HS-27A (cell line): ENCODE measurements at regions not wholly inside any gene's neighbourhood (a gene's known extent, or its start where the extent isn't known, plus 50 kb on each side); places are given as distances from the start of the nearest gene placed in this dataset.
A peak's percentile ranks its signal among the peaks of the same experiment; 100 is the strongest.

Experiments used
- DNase-seq: peaks from one replicate; pipeline ENCODE4 v3.0.0-alpha.2; 2012; ENCODE audit warnings: low read depth, missing footprints

DNA sequence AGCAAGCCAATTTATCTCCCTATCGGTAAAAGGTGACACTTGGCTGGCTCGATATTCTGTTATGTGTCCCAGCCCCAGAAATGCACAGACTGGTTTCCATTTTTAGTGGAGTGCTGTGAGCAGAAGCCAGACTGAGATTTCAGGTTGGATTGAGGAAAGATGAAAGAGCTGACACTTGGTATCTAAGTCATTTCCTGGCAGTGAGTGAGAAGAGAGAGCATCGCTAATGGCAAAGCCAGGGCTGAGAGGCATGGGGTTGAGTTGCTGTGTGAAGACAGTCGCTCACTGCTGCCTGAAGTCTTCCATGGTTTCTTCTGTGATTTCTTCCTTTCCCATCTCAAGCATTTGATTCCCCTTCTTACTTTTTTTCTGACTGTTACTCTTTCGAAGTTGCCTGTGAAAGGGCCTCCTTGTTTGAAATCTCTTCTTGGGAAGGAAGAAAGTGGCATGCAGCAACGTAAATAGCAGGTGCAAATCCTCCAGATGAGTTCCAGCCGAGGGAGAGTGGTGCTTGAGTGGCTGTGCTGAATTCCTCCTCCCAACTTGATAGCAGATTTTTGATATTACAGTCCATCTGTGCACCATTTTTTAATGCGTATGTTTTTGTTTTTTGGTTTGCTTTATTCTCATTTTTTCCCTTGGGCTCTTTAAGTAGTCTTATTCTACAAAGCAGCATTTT, 109.2 kb upstream of the LIMCH1 start:
- no peak for DNase-seq

DNA sequence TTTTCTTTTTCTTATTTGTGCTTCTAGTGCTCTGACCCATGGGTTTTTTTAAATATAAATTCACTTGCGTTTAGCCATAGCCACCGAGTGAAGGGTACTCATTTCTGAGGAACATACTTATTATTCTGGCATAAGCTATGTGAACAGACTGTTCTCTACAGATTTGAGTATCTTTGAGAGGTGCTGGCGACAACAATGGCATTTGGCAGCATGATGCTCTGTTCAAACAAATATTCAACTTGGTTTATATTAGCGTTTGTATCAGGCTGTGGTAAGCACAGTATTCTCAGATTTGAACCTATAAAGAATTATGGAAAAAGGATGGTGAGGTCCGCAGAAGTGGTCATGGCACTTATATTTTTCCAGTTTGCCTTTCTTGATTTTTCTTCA, 108.7 kb upstream of the LIMCH1 start:
- no peak for DNase-seq

DNA sequence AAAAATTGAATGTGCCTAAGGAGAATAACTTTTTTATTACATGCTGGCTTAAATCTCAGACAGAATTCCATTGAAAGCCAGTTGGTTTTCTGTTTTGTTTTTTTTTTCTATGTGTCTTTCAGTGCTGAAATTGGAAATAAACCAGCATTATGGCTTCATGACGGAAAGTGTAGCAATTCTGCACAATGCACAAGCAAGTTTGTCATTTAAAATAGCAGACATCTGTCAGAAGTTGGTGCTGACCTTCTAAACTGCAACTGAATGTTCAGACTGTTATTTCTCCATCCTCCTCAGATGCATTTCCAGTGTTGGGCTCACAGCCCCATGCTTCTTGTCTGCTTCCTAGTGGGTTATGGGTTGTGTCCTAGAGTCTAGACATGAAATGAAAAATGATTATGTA, 107.2 kb upstream of the LIMCH1 start:
- no peak for DNase-seq

DNA sequence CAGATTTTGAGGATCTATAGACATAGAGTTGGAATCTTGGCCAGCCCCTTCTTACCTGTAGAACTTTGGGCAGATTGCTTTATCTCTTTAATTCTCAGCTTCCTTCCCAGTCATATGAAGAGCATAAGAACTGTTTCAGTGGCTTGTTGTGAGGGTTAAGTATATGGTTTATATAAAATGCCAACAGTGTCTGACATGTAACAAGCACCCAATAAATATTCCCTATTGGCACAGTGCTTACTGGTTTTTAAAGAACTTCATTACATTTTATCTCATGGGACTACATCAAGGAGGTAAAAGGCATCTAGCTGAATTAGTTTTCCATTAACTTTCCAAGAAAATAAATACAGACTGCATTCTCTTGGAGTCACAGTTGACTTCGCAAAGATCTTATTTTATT, 106.7 kb upstream of the LIMCH1 start:
- no peak for DNase-seq

DNA sequence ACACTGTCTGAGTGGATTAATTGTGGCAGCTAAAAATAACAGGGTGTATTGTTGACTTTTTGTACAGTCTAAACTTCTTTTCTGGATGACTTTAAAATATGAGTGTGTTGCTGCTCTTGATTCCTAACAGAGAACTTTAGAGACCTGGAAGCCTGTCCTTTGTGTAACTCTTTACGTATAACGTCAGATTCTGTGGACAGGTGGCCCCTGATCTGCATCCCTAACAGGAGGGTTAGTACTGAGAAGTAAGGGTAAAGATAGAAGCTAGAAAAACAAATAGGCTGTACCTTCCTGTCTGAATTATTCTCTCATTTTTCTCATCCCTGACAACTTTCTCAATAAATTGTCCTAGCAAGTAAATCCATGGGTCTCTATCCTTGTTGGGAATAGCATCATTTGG, 105.7 kb upstream of the LIMCH1 start:
- no peak for DNase-seq

DNA sequence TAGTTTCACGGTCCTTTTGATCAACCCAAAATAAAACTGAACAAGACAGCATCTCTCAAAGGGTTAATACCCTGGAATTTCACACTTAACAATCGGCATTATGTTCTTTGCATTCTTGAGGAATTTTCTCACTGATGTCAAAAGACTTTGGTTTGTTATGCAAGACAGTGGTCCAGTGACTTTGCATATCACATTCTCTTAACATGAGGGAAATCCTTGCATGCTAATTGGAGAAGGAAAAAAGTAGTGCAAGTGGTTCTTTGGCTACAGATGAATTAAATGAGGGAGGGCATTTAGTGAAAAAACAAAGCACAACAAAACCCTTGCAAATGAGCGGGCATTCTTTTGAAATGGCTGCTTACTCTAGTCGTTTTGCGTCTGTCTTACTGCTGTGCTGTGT, 105.1 kb upstream of the LIMCH1 start:
- DNase-seq: peak; percentile 65

DNA sequence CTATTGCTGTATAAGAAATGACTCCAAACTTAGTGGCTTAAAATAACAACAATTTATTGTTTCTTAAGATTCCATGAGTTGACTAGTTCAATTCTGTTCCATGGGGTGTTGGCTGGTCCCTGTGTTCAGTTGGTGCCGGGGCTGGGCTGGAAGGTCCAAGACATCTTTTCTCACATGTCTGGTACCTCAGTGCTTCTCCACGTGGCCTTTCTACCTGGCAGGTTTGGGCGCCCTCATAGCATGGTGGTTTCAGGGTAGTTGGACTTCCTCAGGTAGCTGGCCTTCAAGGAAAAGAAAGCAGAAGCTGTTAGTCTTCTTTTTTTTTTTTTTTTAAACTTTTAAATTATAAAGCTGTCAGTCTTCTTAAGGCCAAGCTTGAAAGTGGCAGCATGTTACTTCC, 104.6 kb upstream of the LIMCH1 start:
- no peak for DNase-seq

DNA sequence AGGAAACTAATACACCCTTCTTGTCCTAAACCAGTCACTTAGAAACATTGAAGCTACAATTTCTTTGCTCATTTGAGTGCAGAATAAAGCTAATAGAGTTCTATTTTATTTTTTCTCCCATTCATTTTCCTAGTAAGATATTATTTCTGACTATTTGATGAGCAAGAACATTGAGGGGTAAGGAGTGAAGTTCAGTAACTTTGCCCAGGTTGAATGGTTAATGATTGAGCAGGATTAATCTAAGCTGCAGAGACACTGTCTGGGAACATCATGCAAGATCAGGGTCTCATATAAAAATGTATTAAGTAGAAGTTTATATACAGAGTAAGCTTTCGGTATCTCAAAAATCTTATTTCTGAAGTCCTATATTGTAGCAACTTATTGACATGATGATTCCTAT, 102.4 kb upstream of the LIMCH1 start:
- DNase-seq: no peak

DNA sequence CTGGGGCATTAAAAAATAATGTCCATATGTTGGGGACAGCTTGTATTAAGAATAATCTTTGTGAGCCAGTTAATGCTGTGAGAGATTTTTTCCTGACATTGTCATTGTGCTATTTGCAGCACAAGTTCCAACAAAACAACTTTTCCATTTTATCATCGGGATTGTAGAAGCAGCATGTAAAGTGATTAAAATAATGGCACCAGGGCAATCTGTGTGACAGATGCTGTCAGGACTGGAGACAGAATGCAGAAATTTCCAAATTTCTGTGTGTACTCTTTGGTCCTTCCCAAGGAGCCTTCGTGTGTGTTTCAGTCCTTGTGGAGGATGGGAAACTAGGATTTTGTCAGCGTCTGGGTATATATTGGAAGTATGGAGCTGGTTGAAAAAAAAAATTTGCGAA, 101.5 kb upstream of the LIMCH1 start:
- no peak for DNase-seq

DNA sequence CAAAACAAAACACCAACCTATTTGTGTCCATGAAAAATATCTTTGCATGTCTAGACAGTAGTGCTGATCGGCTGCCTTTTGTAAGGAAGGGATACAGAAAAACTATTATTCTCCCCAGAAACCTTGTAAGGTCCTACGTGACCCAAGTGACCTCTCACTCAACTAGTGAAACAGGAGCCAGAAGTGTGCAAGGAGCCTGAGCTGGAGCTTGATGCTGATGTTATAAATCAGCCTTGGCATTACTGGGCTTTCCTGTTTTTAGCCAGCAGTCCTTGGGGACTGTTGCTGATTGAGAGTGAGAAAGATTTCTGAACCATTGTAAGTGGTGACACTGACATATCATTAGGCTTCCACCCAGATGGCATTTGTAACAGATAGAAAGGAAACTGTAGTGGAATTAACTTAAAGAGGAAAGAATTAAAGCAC, 100.8 kb upstream of the LIMCH1 start:
- DNase-seq: no peak

DNA sequence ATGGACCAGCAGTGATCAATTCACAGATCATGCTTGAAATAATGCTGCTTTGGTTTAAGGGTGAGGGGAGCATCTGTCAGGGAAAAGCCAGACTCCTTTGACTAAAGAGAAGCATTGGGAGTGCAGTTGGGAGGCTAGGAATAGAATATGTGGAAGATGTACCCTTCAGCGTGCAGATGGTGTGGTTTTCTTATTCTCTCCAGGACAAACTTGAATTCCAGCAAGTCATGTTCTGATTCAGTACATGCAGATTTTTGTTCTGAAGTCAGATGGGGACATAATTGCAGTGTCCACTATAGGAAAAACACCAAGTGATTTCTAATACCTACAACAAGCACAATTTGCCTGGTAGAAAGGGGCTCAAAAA, 99.0 kb upstream of the LIMCH1 start:
- no peak for DNase-seq

DNA sequence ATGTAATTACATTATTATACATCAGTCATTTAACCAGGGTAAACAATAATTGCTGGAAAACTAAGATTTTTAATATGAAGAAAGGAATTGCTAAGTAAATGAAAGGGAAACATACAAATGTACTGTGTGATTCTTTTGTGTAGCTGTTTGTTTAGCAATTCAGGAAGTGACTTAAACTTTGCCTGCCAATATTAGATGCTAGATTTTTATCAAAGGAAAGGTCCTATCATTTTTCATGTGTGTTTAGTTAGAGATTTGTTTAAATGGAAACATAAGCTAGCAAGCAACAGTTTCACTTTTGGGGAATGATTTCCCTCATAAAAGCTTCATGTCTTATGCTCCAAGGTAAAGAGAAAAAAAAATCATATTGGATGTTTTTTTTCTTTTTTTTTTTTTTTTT, 95.1 kb upstream of the LIMCH1 start:
- DNase-seq: no peak

DNA sequence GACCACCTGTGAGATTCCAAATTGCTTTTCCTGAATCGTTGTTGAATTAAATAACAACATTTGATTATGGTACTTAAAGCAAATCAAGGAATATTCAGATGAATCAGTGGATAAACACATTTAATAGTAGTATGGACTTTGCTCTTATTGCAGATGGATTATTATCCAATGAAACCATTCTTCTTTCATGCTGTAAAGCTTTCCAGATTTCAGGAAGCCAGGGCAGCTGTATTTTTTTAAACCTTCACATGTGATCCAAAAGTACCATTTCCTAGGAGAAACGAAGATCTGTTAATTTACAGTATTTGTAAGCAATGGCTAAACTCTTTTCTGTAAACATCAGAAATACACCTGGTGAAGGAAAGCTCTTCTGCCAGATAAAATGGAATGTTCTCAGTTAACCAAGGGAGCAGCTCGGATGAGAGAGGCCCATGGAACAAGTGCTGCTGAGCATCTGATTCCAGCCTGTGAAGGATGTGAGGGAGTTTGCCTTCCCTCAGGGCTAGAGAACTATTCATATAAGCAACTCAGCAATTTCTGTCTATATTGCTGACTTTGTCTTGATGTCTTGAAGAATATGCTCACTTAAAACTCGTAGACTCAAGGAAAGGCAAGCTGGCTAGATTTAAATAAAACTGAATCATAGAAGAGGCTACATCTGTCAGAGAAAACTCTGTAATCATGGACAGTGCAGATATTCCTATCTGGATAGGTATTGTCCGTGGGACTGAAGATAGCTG, 94.4 kb upstream of the LIMCH1 start:
- no peak for DNase-seq

DNA sequence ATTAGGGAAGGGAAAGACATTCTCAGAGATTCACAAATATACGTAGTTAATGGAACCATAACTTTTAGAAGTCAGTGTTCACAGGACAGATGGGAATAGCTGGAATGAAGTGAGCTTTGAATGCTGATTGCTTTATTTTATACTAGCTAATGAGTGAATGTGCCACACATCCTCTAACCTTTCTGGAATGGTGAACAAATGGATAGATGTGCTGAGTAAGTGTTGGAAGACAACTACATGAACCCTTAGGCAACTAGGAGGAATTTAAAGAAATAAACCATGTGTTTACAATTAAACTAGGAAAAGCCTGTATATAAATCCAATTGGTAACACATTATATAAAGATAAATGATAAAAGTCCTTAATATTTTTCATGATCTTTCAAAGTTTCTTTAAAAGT, 91.6 kb upstream of the LIMCH1 start:
- DNase-seq: no peak

DNA sequence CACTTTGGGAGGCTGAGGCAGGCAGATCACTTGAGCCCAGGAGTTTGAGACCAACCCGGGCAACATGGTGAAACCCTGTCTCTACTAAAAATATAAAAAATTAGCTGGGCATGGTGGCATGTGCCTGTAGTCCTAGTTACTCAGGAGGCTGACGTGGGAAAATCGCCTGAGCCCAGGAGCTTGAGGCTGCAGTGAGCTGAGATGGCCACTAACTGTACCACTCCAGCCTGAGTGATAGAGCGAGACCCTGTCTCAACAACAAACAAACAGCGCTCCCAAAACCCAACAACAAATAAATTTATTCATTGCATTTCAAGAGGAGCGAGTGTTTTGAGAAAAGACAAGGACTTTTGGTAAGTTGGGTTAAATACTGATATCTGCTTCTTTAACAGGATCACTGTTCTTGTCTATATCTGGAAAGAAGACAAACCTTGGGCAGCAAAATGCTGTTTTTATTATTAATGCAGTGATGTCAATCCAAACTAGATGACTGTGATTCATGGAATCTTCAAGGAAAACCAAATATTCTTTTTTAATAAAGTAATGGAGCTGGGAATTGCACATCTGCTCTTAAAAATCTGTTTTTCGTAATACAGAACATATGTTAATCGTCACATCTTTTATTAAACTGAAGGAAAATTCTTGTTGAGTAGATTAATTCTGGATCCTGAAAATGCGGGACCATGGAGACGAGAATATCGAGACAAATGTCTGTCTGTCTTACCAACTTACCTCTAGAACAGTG, 90.8 kb upstream of the LIMCH1 start:
- DNase-seq: no peak

DNA sequence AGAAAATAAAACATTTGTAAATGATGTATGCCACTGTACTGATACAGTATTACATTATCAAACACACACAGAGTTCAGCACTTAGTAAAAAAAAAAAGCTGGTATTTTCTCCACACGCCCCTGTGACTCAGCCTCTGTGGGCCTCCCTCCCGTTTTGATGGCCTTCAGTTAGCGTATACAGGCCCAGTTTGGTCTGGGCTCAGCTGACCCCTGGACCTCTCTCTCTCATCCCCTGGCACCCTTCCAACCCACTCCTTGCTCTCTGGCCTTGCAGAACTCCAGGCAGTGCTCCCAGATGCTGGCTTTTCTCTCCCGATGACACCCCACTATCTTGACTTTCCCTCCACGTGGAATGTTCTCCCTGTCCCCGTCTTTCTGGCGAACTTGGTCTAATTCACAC, 89.0 kb upstream of the LIMCH1 start:
- DNase-seq: peak; percentile 78

DNA sequence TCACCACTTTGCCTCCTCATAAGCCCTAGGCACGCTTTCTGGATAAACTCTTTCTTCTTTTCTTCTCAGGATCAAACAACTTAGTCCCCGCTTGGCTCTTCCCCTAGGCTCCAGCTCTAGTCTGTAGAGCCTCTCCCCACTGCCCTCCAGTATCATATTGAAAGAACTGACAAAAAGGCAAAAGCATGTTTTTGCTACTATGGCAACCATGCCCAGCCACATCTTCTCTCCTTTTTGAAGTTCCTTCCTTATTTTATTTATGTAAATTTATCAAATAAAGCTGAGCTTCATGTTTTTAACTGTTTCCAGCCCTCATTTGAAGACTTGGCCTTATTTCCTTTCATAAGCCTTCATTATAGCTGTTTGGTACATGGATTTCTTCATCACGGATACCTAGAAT, 86.0 kb upstream of the LIMCH1 start:
- no peak for DNase-seq

DNA sequence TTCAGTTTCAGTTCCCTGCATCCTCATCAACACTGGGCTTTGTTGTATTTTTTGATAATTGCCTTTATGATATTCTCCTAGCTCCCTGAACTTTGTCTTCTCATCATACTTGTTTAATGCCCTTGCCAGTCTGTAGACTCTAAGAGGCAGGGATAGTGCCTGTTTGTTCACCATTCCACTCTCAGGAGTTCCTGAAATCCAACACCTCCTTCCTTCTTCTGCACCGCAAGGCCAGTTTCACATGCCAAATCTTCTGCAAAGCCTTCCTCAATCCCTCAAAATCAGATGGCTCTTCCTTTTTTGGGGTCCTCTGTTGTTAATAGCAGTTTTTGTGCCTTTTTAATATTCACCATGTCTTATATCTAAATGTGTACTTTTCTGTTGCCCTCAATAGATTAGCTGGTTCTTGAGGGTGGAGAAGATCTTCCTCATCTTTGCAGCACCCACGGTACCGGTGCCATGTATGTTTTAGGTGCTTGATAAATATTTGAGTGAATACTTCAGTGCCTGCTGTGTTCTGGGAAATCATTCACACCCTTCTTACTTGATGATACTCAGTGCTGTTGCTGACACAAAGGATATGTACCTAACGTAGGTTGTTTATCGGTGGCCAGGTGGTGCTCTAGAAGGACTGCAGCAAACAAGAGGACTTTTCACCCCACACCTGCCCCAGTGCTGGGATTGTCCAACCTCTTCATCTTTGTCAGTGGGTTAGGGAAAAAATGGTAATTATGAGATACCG, 85.3 kb upstream of the LIMCH1 start:
- no peak for DNase-seq

DNA sequence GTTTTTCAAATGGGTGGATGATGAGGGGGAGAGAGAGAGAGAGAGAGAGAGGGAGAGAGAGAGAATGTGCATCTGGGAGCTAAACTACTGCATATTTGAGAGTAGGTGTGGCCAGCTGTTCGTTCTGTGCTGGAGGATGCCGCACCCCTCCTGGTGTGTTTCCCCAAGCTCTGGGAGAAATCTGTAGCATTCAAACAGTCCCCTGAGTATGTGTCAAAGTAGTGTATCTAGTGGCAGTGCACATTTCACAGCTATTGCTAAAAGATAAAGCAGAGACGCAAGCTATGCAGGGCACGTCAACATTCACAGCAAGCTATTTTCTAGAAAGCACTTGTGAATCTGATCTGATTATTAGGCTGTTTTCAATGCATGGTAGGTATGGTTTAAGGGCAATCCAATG, 83.5 kb upstream of the LIMCH1 start:
- DNase-seq: no peak

DNA sequence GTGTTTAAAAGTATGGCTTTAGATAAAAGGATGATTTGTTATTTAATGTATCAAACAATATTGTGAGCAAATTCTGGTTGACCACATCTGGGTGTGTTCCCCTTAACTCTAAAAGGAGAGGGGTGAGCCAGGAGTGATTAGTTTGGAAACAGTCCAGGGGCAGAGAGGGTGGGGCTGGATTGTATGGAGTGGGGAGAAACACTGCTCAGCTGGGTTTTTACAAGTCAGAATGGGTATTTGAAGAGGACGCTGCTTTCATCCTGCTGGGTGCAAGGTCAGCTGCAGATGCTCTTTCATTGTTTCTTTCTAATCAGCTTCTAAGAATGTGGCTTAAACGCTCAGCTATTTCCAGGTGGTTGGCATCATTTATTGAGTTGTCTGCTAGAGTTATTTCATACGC, 82.8 kb upstream of the LIMCH1 start:
- DNase-seq: no peak

DNA sequence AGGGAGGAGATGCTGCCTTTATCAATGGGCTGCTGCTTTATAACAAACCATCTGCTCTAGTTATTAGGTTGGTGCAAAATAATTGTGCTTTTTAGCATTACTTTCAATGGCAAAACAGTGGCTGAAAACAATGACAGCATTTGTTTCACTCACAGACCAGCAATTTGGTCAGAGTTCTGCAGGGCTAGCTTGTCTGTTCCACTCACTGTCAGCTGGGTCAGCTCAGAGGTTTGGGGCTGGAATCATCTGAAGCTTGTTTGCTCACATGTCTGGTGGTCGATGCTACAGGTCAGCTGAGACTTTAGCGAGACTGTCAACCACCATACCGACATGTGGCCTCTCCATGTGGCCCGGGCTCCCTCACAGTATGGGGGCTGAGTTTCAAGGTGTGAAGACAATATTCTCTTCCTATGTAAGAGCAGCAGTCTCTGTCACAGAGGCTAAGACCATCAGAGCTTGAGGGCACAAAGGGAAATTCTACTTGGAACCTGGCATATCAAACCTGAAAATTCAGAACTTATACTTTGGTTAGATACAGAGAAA, 81.3 kb upstream of the LIMCH1 start:
- DNase-seq: no peak

DNA sequence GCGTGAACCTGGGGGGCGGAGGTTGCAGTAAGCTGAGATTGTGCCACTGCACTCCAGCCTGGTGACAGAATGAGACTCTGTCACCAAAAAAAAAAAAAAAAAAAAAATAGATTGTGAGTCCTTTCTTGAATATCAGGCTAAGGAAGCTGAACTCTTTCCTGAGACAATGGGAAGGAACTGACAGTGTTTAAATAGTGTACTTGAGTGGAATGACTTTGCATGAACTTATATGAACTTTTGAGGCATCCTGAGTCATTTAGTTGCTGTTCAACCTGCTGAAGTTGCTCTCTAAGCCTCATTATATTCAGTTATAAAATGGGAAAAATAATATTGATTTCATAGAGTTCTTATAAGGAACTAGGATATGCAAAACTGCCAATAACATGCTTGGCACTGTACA, 79.3 kb upstream of the LIMCH1 start:
- no peak for DNase-seq
